Gastroesophageal sphincter (tissue), 3 donors: ENCODE measurements at regions not wholly inside any gene's neighbourhood (a gene's known extent, or its start where the extent isn't known, plus 50 kb on each side); places are given as distances from the start of the nearest gene placed in this dataset.

Experiments
- CTCF ChIP-seq, 4 experiments: fragments of 200-600 bp in 2 of 4; fragments of 450-650 bp in 2 of 4; sonication (generic) in 1 of 4; IDR thresholded peaks; one replicate each; pipeline ENCODE4 v1.5.1; 2017 to 2019; ENCODE audit warnings: antibody characterized with exemption in 4 of 4, mild to moderate bottlenecking in 2 of 4, moderate library complexity in 2 of 4
- POLR2A ChIP-seq, 2 donors: fragments of 450-650 bp; IDR thresholded peaks; one replicate each; pipeline ENCODE4 v1.6.1; 2017; ENCODE audit warnings: antibody characterized with exemption in 2 of 2, mild to moderate bottlenecking in 2 of 2, moderate library complexity in 1 of 2

GRCh38 chr3:194955979-194956696, 270.5 kb downstream of the FAM43A start:
- TF ChIP-seq CTCF (IDR thresholded peaks at IDR 0.05) (no peak), POLR2A (IDR thresholded peaks at IDR 0.05) (no peak)
